Sigmoid colon (tissue), 6 donors: ENCODE measurements at regions not wholly inside any gene's neighbourhood (a gene's known extent, or its start where the extent isn't known, plus 50 kb on each side); places are given as distances from the start of the nearest gene placed in this dataset.

Experiments used
- DNase-seq: peaks from one replicate; pipeline ENCODE4 v3.0.0-alpha.2; 2019
- H3K27ac ChIP-seq, 4 donors: fragments of 200-600 bp; sonication (generic); one replicate each; pipeline ENCODE4 v1.5.1; 2016 to 2019; ENCODE audit warnings: mild to moderate bottlenecking in 1 of 4
- H3K27me3 ChIP-seq, 3 donors: fragments of 200-600 bp; sonication (generic); one replicate each; pipeline ENCODE4 v1.5.1; 2019; ENCODE audit warnings: mild to moderate bottlenecking in 1 of 3
- H3K36me3 ChIP-seq, 4 donors: fragments of 200-600 bp; sonication (generic); one replicate each; pipeline ENCODE4 v1.5.1; 2016 to 2019
- H3K4me1 ChIP-seq, 4 donors: fragments of 200-600 bp; sonication (generic); one replicate each; pipeline ENCODE4 v1.5.1; 2017 to 2019
- H3K4me3 ChIP-seq, 4 donors: fragments of 200-600 bp; sonication (generic); one replicate each; pipeline ENCODE4 v1.5.1; 2017 to 2019; ENCODE audit warnings: mild to moderate bottlenecking in 2 of 4, moderate library complexity in 1 of 4
- H3K9me3 ChIP-seq, 4 donors: fragments of 200-600 bp in 3 of 4; sonication (generic) in 3 of 4; one replicate each; pipeline versions ENCODE4 v1.5.1 to v1.6.1; 2013 to 2019
- CTCF ChIP-seq, 4 experiments: fragments of 450-650 bp in 3 of 4; fragments of 200-600 bp in 1 of 4; IDR thresholded peaks; one replicate each; pipeline ENCODE4 v1.5.1; 2016 to 2019; ENCODE audit warnings: antibody characterized with exemption in 4 of 4, mild to moderate bottlenecking in 3 of 4, moderate library complexity in 2 of 4
- EP300 ChIP-seq, 4 donors: sonication (generic); formaldehyde crosslinking; IDR thresholded peaks; one replicate each; pipeline ENCODE4 v1.6.1; 2017; ENCODE audit warnings: antibody characterized with exemption in 4 of 4
- POLR2A ChIP-seq, 2 donors: fragments of 450-650 bp; IDR thresholded peaks; one replicate each; pipeline ENCODE4 v1.6.1; 2016; ENCODE audit warnings: antibody characterized with exemption in 2 of 2, mild to moderate bottlenecking in 2 of 2, moderate library complexity in 2 of 2
- POLR2AphosphoS5 ChIP-seq, 4 donors: sonication (generic); formaldehyde crosslinking; IDR thresholded peaks; one replicate each; pipeline ENCODE4 v1.6.1; 2017; ENCODE audit warnings: antibody characterized with exemption in 4 of 4
- WGBS, 2 donors: extraction: QIAGEN DNeasy Blood & Tissue Kit; methylation state at CpG; one replicate each; pipeline ENCODE4 v1.1.7; 2013; 5-methylcytosine and 5-hydroxymethylcytosine counted together
- intact Hi-C: fragments of 100-400 bp; cut with DNase I; formaldehyde crosslinking; loops from one replicate; pipeline ENCODE4 v1.15.1; 2023
- donor health status: healthy with polysubstance abuse.
- donor health status: healthy.

- no peaks in the 10 kb centered on the region for H3K4me1 ChIP-seq
- TF ChIP-seq POLR2A (IDR thresholded peaks at IDR 0.05): no peak
- no peak for TF ChIP-seq EP300 (IDR thresholded peaks at IDR 0.05)
- intact Hi-C loops: no loop called here
- no peak for DNase-seq
- no peak overlapping the region for H3K4me3 ChIP-seq
- no peak overlapping the region for H3K27ac ChIP-seq
- H3K27me3 ChIP-seq: peaks cover 0 to 24% (median 5%) of the 10 kb centered on the region in 3 donors
- H3K36me3 ChIP-seq: no peaks in the 10 kb centered on the region
- no peaks in the 10 kb centered on the region for H3K9me3 ChIP-seq
- WGBS, 2 donors: 47 to 74% methylated on average over 5 of the region's 5 CpGs
These were observed 105.3 kb upstream of the LINGO1 start for GRCh38 chr15:77738038-77738370.

- no peaks in the 10 kb centered on the region for H3K36me3 ChIP-seq
- 50 to 67% methylated on average over 4 of the region's 4 CpGs for WGBS, 2 donors
- TF ChIP-seq POLR2AphosphoS5 (IDR thresholded peaks at IDR 0.05) (no peak), CTCF (IDR thresholded peaks at IDR 0.05) (no peak), EP300 (IDR thresholded peaks at IDR 0.05) (no peak), POLR2A (IDR thresholded peaks at IDR 0.05) (no peak)
- H3K27ac ChIP-seq: no peak overlapping the region
- H3K27me3 ChIP-seq: peaks cover 0 to 22% (median 5%) of the 10 kb centered on the region in 3 donors
- DNase-seq: no peak
- H3K4me3 ChIP-seq: no peak overlapping the region
- H3K9me3 ChIP-seq: no peaks in the 10 kb centered on the region
- intact Hi-C loops: no loop called here
- no peaks in the 10 kb centered on the region for H3K4me1 ChIP-seq
These were observed 104.7 kb upstream of the LINGO1 start for GRCh38 chr15:77737238-77738037.

GRCh38 chr15:77734306-77734705 is 101.6 kb upstream of the LINGO1 start:
- no peak for TF ChIP-seq POLR2A (IDR thresholded peaks at IDR 0.05)
- no peak for TF ChIP-seq EP300 (IDR thresholded peaks at IDR 0.05)
- TF ChIP-seq POLR2AphosphoS5 (IDR thresholded peaks at IDR 0.05): no peak
- TF ChIP-seq CTCF (IDR thresholded peaks at IDR 0.05): no peak
- intact Hi-C loops: no loop called here
- WGBS, 2 donors: 93% methylated on average over 2 of the region's 2 CpGs
- no peak overlapping the region for H3K4me3 ChIP-seq
- H3K4me1 ChIP-seq: no peaks in the 10 kb centered on the region
- no peak overlapping the region for H3K27ac ChIP-seq
- no peaks in the 10 kb centered on the region for H3K36me3 ChIP-seq
- peaks cover 0 to 8% (median 0%) of the 10 kb centered on the region in 3 donors for H3K27me3 ChIP-seq
- no peaks in the 10 kb centered on the region for H3K9me3 ChIP-seq
- DNase-seq: no peak

- TF ChIP-seq POLR2AphosphoS5 (IDR thresholded peaks at IDR 0.05): no peak
- TF ChIP-seq CTCF (IDR thresholded peaks at IDR 0.05): no peak
- TF ChIP-seq POLR2A (IDR thresholded peaks at IDR 0.05): no peak
- TF ChIP-seq EP300 (IDR thresholded peaks at IDR 0.05): no peak
- no peaks in the 10 kb centered on the region for H3K36me3 ChIP-seq
- H3K4me1 ChIP-seq: no peaks in the 10 kb centered on the region
- H3K9me3 ChIP-seq: no peaks in the 10 kb centered on the region
- no peak for DNase-seq
- no peak overlapping the region for H3K4me3 ChIP-seq
- H3K27me3 ChIP-seq: peaks cover 0 to 3% (median 0%) of the 10 kb centered on the region in 3 donors
- no peak overlapping the region for H3K27ac ChIP-seq
- intact Hi-C loops: no loop called here
- 80 to 83% methylated on average over 18 of the region's 18 CpGs for WGBS, 2 donors
These were observed 101.0 kb upstream of the LINGO1 start for GRCh38 chr15:77733579-77734300.

- no peaks in the 10 kb centered on the region for H3K9me3 ChIP-seq
- H3K4me1 ChIP-seq: no peaks in the 10 kb centered on the region
- no peaks in the 10 kb centered on the region for H3K27me3 ChIP-seq
- DNase-seq: no peak
- no peak overlapping the region for H3K4me3 ChIP-seq
- no peaks in the 10 kb centered on the region for H3K36me3 ChIP-seq
- intact Hi-C loops: no loop called here
- TF ChIP-seq EP300 (IDR thresholded peaks at IDR 0.05): no peak
- no peak for TF ChIP-seq POLR2AphosphoS5 (IDR thresholded peaks at IDR 0.05)
- TF ChIP-seq POLR2A (IDR thresholded peaks at IDR 0.05): no peak
- no peak for TF ChIP-seq CTCF (IDR thresholded peaks at IDR 0.05)
- H3K27ac ChIP-seq: no peak overlapping the region
- 66 to 68% methylated on average over 22 of the region's 22 CpGs for WGBS, 2 donors
These were observed 100.0 kb upstream of the LINGO1 start for GRCh38 chr15:77732514-77733335.
